GM21723 (cell line): ENCODE measurements at regions not wholly inside any gene's neighbourhood (a gene's known extent, or its start where the extent isn't known, plus 50 kb on each side); places are given as distances from the start of the nearest gene placed in this dataset.

Experiments used
- ATAC-seq: cut with Tn5 transposase; IDR thresholded peaks from one replicate; pipeline ENCODE4 v1.9.1; 2021; ENCODE audit warnings: mild to moderate bottlenecking, moderate library complexity; ENCODE audit not compliant: unreplicated experiment

GRCh38 chr5:73395256-73395655 is 53.3 kb downstream of the FOXD1 start:
- no peak for ATAC-seq

- ATAC-seq: no peak
Measured at GRCh38 chr5:73394610-73395009, 54.0 kb downstream of the FOXD1 start.

- no peak for ATAC-seq
Measured at GRCh38 chr5:73393611-73394489, 54.7 kb downstream of the FOXD1 start.

DNA sequence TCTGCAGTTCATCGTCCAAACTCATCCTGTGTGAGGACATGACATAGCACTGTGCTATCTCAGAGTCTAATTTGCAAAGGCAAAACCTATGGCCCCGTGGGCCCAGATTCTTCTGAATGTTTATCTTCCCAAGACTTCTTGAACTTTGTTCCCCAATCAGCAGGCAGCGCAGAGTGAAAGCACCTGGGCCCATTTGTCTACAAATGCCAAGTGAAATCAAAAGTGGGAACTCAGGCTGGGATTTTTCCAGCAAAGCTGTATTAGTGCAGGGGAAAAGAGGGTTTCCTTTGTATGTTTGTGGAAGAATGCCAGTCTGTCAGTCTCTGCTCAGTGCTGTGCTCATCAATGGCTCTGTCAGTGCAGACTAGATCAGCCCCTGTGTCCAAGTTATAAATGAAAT is 55.8 kb downstream of the FOXD1 start:
- no peak for ATAC-seq

- no peak for ATAC-seq
Measured at GRCh38 chr5:73391441-73391881, 57.1 kb downstream of the FOXD1 start.

DNA sequence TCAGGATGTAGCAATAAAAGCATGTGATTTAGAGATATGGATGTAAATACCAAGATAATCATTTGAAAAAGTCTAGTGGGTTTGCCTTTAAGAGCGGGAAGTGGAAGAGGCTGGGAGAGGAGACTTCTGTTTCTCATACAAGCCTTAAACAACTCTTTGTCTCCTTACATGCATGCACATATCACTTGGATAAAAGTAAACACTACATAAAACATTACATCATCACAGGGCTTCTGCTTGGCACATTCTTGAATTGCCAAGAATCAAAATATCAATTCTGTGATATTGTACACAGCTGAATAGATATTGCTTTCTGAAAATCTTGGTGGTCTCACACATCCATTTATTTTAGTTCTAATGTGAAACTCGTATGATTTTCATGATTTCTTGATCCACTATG is 57.6 kb downstream of the FOXD1 start:
- ATAC-seq: no peak

GRCh38 chr5:73388740-73389139 is 59.8 kb downstream of the FOXD1 start:
- no peak for ATAC-seq

DNA sequence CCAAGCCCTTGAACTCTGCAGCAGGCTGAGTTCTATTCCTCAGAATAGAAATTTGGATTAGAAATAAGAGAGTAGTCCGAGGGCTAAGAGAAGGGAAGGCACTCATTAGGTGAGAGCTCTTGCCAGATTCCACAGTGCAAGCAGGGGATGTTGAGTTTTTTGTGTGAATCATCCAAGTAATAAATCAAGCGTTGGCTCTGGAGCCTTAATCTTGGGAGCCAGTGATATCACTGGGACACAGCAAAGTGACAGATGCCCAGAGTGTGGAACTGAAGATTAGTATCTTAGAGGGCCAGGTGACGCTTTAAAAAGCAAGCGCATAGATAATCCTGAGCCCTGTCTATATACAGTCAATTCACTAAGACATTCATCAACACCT is 60.3 kb downstream of the FOXD1 start:
- ATAC-seq: no peak

GRCh38 chr5:73387601-73388305 is 60.8 kb downstream of the FOXD1 start:
- peak; percentile 95 for ATAC-seq

DNA sequence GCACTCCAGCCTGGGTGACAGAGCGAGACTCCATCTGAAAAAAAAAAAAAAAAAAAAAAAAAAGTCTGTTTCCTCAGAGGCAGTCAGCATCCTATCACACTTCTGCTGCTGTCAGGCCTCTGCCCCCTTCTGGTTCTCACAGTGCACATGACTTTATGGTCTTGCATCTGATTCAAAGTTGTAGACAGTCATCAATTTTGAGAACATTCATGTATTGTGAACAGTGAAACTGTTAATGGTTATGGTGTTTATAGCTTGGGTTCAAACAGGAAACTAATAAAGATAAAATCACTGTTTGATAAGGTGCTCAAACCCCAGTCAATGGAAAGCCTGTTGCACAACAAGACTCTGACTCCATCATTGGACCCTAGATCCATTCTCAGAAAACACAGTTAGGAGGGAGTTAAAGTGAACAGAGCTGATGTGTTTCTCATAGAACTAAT is 61.4 kb downstream of the FOXD1 start:
- ATAC-seq: peak; percentile 31

GRCh38 chr5:73384861-73385260 is 63.7 kb downstream of the FOXD1 start:
- ATAC-seq: no peak

DNA sequence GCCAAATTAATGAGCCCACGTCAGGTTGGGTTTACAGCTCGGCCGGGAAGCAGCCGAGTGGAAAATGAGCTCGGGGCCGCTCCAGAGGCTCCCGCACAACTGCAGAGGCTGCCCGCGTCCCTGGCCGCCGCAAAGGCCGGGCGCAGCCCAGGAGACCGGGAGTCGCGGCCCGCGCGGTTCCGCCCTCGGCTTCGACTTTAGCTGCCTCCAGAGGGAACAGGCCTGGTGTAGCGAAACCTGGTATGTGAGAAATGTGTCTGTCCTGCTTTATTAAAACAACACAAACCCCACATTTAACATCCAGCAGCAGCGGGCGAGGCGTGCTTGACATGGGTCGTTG is 66.2 kb downstream of the FOXD1 start:
- ATAC-seq: no peak

- ATAC-seq: no peak
Measured at GRCh38 chr5:73381590-73382400, 66.8 kb downstream of the FOXD1 start.

DNA sequence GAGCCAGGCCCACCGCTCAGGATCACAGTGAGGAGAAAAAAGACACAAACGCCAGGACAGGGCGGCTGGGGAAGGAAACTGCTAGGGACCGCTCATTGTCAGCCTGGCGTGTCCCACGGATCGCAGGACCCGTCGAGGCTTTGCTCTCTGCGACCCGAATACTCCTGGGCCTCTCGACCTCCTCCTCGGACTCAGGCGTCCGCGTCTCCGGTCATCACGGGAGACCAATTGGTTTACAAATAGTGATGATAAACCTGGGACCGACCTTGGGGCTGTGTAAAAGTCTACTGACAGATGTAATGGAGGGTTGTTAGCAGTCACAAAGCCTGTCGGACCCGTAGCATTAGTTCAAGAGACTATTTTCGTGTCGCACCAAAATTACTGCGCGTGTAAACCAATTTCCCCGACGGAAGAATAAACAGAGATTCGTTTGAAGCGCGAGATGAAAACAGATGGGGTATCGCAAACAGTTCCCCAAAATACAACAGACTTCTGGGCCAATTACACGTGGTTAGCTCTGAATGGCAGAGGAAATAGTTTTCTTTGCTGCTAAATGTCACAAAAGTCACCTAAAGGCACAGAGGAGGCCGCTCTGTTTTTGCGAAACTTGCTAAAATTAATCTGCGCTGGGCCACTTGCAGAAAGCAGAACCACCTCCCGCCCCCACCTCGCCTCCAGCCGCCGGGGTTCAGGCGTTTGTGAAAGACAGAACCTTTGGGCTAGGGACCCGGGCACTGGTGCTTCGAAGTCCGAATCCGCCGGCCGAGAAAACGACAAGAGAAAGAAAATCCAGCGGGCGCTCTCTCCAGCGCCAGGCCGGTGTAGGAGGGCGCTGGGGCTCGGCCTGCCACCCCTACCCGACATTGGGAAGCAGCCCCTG is 67.6 kb downstream of the FOXD1 start:
- no peak for ATAC-seq

- no peak for ATAC-seq
Measured at GRCh38 chr5:73380041-73380440, 68.5 kb downstream of the FOXD1 start.

GRCh38 chr5:73379435-73379834 is 69.1 kb downstream of the FOXD1 start:
- ATAC-seq: no peak

GRCh38 chr5:73378765-73379164 is 69.8 kb downstream of the FOXD1 start:
- no peak for ATAC-seq

DNA sequence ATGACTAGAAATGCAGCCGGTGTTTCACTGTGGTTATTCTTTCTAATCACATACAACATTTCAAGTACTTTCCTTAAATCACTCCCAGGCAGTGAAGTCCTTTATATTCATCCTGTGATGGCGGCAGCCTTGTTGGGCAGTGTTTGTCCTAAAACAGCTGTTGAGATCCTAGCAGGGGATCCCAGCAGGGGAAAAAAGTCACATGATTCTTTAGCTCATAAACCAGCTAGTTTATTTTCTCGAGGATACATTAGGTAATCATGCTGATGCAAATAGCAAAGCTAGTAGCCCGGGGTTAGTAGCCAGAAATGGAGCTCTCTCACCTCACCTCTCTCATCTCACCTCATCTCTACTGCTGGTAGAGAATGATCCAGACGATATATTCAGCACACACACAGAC is 70.5 kb downstream of the FOXD1 start:
- ATAC-seq: no peak

DNA sequence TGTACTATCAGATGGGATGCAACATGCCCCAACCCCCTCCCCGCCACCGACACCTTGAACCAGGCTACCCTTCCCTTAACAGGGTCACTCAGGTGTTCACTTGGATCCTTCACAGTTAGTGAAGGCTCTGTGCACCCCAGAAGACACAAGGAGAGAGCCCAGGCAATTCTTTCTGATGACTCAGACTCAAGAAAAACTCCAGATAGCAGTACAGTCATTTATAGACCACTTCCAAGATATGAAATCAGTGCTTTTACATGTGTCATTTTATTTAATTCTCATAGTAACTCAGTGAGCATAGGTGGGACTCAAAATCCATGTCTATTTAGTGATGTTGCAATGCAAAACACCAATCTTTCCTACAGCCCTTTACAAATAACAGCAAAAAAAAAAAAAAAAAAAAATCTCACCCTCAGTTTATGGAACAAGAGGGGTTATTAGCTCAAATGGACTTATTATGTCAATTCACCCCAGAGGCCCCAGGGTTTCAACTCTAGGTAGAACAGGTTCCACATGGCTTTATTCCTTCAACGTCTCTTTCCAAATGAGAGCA is 71.9 kb downstream of the FOXD1 start:
- no peak for ATAC-seq

DNA sequence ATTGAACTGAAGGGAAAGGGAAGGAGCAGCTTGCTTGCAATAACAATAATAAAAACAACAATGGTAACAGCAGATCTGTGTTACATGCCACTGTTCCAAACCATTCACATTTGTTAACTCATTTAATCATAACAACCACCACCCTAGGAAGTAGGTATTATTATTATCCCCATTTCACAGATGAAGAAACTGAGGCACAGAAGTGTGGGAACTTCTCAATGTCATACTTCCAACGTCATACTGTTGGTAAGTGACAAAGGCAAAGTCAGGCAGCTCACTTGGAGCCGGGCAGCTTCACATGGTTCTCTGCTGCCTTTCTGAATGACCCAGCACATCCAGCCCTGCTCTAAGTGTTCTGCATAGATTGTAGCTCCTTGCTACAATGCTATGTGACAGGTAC is 72.6 kb downstream of the FOXD1 start:
- ATAC-seq: no peak
